ENCODE measurements at regions not wholly inside any gene's neighbourhood (a gene's known extent, or its start where the extent isn't known, plus 50 kb on each side); places are given as distances from the start of the nearest gene placed in this dataset.

DNA sequence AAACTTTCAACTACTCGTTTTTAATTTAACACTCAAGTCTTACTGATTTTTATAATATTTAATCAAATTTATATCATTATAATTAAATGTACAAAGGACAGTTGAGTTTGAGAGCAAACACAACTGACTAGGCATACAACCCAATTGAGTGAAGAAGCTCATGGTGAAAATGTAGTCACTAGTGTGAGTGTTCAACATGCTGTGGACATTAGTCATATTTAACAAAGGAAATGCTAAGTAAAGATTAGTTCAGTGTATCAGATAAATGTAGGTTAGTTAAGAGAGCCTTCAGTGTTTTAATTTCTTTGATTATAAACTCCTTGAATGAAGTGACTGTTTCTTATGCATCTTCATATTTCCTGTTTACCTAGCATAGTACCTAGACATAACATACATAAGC is 444.2 kb upstream of the GOLIM4 start:
- no peak overlapping the region for H2AFZ ChIP-seq
- no peaks in the 10 kb centered on the region for H3K27me3 ChIP-seq (ENCODE audit: insufficient read depth)
- H4K20me1 ChIP-seq (replicated peaks; ENCODE audit: insufficient read depth): no peaks in the 10 kb centered on the region
- Mint-ChIP-seq H3K27me3 (ENCODE audit: insufficient read depth, low read depth, poor library complexity) (peaks cover 1% of the 10 kb centered on the region), H3K27ac (no peak overlapping the region), H3K9me3 (no peaks in the 10 kb centered on the region), H3K36me3 (ENCODE audit: low read depth) (no peaks in the 10 kb centered on the region; the same call in 2 of the 3 replicates), H3K4me1 (peaks cover 34% of the 10 kb centered on the region), H3K4me3 (no peak overlapping the region)
- no peak for TF ChIP-seq NANOG (IDR thresholded peaks at IDR 0.05; ENCODE audit: borderline replicate concordance)
- TF ChIP-seq, protein P1, sequence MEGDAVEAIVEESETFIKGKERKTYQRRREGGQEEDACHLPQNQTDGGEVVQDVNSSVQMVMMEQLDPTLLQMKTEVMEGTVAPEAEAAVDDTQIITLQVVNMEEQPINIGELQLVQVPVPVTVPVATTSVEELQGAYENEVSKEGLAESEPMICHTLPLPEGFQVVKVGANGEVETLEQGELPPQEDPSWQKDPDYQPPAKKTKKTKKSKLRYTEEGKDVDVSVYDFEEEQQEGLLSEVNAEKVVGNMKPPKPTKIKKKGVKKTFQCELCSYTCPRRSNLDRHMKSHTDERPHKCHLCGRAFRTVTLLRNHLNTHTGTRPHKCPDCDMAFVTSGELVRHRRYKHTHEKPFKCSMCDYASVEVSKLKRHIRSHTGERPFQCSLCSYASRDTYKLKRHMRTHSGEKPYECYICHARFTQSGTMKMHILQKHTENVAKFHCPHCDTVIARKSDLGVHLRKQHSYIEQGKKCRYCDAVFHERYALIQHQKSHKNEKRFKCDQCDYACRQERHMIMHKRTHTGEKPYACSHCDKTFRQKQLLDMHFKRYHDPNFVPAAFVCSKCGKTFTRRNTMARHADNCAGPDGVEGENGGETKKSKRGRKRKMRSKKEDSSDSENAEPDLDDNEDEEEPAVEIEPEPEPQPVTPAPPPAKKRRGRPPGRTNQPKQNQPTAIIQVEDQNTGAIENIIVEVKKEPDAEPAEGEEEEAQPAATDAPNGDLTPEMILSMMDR (conservative IDR thresholded peaks at IDR 0.05; ENCODE audit: low read depth in 2 of 2): no peak
- TF ChIP-seq ZNF331 (CRISPR knock-in tag; IDR thresholded peaks at IDR 0.05; ENCODE audit: low read depth): no peak
- TF ChIP-seq EZH2 (IDR thresholded peaks at IDR 0.05; ENCODE audit: low read depth, unreplicated experiment): no peak
- TF ChIP-seq POLR2AphosphoS5 (IDR thresholded peaks at IDR 0.05; ENCODE audit: low read depth): no peak
- TF ChIP-seq JUNB (IDR thresholded peaks at IDR 0.05; ENCODE audit: unreplicated experiment): no peak
- TF ChIP-seq, protein P2, sequence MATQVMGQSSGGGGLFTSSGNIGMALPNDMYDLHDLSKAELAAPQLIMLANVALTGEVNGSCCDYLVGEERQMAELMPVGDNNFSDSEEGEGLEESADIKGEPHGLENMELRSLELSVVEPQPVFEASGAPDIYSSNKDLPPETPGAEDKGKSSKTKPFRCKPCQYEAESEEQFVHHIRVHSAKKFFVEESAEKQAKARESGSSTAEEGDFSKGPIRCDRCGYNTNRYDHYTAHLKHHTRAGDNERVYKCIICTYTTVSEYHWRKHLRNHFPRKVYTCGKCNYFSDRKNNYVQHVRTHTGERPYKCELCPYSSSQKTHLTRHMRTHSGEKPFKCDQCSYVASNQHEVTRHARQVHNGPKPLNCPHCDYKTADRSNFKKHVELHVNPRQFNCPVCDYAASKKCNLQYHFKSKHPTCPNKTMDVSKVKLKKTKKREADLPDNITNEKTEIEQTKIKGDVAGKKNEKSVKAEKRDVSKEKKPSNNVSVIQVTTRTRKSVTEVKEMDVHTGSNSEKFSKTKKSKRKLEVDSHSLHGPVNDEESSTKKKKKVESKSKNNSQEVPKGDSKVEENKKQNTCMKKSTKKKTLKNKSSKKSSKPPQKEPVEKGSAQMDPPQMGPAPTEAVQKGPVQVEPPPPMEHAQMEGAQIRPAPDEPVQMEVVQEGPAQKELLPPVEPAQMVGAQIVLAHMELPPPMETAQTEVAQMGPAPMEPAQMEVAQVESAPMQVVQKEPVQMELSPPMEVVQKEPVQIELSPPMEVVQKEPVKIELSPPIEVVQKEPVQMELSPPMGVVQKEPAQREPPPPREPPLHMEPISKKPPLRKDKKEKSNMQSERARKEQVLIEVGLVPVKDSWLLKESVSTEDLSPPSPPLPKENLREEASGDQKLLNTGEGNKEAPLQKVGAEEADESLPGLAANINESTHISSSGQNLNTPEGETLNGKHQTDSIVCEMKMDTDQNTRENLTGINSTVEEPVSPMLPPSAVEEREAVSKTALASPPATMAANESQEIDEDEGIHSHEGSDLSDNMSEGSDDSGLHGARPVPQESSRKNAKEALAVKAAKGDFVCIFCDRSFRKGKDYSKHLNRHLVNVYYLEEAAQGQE (IDR thresholded peaks at IDR 0.05; ENCODE audit: unreplicated experiment): no peak
- TF ChIP-seq, protein P3, sequence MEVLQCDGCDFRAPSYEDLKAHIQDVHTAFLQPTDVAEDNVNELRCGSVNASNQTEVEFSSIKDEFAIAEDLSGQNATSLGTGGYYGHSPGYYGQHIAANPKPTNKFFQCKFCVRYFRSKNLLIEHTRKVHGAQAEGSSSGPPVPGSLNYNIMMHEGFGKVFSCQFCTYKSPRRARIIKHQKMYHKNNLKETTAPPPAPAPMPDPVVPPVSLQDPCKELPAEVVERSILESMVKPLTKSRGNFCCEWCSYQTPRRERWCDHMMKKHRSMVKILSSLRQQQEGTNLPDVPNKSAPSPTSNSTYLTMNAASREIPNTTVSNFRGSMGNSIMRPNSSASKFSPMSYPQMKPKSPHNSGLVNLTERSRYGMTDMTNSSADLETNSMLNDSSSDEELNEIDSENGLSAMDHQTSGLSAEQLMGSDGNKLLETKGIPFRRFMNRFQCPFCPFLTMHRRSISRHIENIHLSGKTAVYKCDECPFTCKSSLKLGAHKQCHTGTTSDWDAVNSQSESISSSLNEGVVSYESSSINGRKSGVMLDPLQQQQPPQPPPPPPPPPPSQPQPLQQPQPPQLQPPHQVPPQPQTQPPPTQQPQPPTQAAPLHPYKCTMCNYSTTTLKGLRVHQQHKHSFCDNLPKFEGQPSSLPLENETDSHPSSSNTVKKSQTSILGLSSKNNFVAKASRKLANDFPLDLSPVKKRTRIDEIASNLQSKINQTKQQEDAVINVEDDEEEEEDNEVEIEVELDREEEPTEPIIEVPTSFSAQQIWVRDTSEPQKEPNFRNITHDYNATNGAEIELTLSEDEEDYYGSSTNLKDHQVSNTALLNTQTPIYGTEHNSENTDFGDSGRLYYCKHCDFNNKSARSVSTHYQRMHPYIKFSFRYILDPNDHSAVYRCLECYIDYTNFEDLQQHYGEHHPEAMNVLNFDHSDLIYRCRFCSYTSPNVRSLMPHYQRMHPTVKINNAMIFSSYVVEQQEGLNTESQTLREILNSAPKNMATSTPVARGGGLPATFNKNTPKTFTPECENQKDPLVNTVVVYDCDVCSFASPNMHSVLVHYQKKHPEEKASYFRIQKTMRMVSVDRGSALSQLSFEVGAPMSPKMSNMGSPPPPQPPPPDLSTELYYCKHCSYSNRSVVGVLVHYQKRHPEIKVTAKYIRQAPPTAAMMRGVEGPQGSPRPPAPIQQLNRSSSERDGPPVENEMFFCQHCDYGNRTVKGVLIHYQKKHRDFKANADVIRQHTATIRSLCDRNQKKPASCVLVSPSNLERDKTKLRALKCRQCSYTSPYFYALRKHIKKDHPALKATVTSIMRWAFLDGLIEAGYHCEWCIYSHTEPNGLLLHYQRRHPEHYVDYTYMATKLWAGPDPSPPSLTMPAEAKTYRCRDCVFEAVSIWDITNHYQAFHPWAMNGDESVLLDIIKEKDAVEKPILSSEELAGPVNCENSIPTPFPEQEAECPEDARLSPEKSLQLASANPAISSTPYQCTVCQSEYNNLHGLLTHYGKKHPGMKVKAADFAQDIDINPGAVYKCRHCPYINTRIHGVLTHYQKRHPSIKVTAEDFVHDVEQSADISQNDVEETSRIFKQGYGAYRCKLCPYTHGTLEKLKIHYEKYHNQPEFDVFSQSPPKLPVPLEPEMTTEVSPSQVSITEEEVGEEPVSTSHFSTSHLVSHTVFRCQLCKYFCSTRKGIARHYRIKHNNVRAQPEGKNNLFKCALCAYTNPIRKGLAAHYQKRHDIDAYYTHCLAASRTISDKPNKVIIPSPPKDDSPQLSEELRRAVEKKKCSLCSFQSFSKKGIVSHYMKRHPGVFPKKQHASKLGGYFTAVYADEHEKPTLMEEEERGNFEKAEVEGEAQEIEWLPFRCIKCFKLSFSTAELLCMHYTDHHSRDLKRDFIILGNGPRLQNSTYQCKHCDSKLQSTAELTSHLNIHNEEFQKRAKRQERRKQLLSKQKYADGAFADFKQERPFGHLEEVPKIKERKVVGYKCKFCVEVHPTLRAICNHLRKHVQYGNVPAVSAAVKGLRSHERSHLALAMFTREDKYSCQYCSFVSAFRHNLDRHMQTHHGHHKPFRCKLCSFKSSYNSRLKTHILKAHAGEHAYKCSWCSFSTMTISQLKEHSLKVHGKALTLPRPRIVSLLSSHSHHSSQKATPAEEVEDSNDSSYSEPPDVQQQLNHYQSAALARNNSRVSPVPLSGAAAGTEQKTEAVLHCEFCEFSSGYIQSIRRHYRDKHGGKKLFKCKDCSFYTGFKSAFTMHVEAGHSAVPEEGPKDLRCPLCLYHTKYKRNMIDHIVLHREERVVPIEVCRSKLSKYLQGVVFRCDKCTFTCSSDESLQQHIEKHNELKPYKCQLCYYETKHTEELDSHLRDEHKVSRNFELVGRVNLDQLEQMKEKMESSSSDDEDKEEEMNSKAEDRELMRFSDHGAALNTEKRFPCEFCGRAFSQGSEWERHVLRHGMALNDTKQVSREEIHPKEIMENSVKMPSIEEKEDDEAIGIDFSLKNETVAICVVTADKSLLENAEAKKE (CRISPR knock-in tag; IDR thresholded peaks at IDR 0.05): no peak
- TF ChIP-seq STAT1 (IDR thresholded peaks at IDR 0.05; ENCODE audit: unreplicated experiment): no peak
- no peak for TF ChIP-seq CREB1 (CRISPR knock-in tag; IDR thresholded peaks at IDR 0.05; ENCODE audit: low read depth)
- TF ChIP-seq, protein P4, sequence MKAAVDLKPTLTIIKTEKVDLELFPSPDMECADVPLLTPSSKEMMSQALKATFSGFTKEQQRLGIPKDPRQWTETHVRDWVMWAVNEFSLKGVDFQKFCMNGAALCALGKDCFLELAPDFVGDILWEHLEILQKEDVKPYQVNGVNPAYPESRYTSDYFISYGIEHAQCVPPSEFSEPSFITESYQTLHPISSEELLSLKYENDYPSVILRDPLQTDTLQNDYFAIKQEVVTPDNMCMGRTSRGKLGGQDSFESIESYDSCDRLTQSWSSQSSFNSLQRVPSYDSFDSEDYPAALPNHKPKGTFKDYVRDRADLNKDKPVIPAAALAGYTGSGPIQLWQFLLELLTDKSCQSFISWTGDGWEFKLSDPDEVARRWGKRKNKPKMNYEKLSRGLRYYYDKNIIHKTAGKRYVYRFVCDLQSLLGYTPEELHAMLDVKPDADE (IDR thresholded peaks at IDR 0.05): no peak
- TF ChIP-seq EZH2phosphoT487 (IDR thresholded peaks at IDR 0.05; ENCODE audit: unreplicated experiment): no peak
- no peak for TF ChIP-seq ZNF114 (CRISPR knock-in tag; IDR thresholded peaks at IDR 0.05)
- no peaks in the 10 kb centered on the region for H3K36me3 ChIP-seq (ENCODE audit: insufficient read depth)
- DNase-seq (ENCODE audit: low spot score) (no peak), ATAC-seq (no peak)
- H3K4me1 ChIP-seq (ENCODE audit: insufficient read depth): peaks cover 29% of the 10 kb centered on the region
- no peak overlapping the region for H3K4me3 ChIP-seq
- no peaks in the 10 kb centered on the region for H3F3A ChIP-seq (replicated peaks; ENCODE audit: low read depth)
- no peaks in the 10 kb centered on the region for H3K9me2 ChIP-seq (ENCODE audit: insufficient read depth)
- no peaks in the 10 kb centered on the region for H3K79me2 ChIP-seq (replicated peaks; ENCODE audit: insufficient read depth)
- H3K27ac ChIP-seq (ENCODE audit: low read depth): no peak overlapping the region
- H3K4me2 ChIP-seq: no peak overlapping the region

All from GM23338 (cell line).